ENCODE measurements at regions not wholly inside any gene's neighbourhood (a gene's known extent, or its start where the extent isn't known, plus 50 kb on each side); places are given as distances from the start of the nearest gene placed in this dataset.

GRCh38 chr3:105187344-105187743, 179.4 kb upstream of the ALCAM start:
- H3K9me3 ChIP-seq (ENCODE audit: control insufficient read depth, insufficient read depth, low read length) = no peaks in the 10 kb centered on the region
- no peak for ATAC-seq
- no peak overlapping the region for H3K4me3 Mint-ChIP-seq
- no peaks in the 10 kb centered on the region for H3K4me1 Mint-ChIP-seq
- H3K36me3 Mint-ChIP-seq = no peaks in the 10 kb centered on the region
- H3K27me3 Mint-ChIP-seq (ENCODE audit: low read depth in 2 of 2) = no peaks in the 10 kb centered on the region
- intact Hi-C loops (cut with micrococcal nuclease) = no loop called here
- no peak overlapping the region for H3K4me3 ChIP-seq (ENCODE audit: low read length)
- no peaks in the 10 kb centered on the region for H3K4me1 ChIP-seq (ENCODE audit: control insufficient read depth, insufficient read depth, low read length)
- TF ChIP-seq, protein P1, sequence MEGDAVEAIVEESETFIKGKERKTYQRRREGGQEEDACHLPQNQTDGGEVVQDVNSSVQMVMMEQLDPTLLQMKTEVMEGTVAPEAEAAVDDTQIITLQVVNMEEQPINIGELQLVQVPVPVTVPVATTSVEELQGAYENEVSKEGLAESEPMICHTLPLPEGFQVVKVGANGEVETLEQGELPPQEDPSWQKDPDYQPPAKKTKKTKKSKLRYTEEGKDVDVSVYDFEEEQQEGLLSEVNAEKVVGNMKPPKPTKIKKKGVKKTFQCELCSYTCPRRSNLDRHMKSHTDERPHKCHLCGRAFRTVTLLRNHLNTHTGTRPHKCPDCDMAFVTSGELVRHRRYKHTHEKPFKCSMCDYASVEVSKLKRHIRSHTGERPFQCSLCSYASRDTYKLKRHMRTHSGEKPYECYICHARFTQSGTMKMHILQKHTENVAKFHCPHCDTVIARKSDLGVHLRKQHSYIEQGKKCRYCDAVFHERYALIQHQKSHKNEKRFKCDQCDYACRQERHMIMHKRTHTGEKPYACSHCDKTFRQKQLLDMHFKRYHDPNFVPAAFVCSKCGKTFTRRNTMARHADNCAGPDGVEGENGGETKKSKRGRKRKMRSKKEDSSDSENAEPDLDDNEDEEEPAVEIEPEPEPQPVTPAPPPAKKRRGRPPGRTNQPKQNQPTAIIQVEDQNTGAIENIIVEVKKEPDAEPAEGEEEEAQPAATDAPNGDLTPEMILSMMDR (IDR thresholded peaks at IDR 0.05) = no peak
- H3K27ac ChIP-seq (ENCODE audit: low read length) = no peak overlapping the region
- no peak overlapping the region for H3K27ac Mint-ChIP-seq
- H3K9me3 Mint-ChIP-seq = no peaks in the 10 kb centered on the region
- H3K36me3 ChIP-seq (ENCODE audit: control insufficient read depth, insufficient read depth, low read length) = no peaks in the 10 kb centered on the region
- DNase-seq = no peak
- 80% methylated on average over 1 of the region's 1 CpG for WGBS (ENCODE audit: insufficient coverage)
- H3K27me3 ChIP-seq (ENCODE audit: control insufficient read depth, insufficient read depth, low read length) = no peaks in the 10 kb centered on the region

- Histone ChIP-seq H3K27me3 (ENCODE audit: control insufficient read depth, insufficient read depth, low read length) (no peaks in the 10 kb centered on the region), H3K9me3 (ENCODE audit: control insufficient read depth, insufficient read depth, low read length) (no peaks in the 10 kb centered on the region), H3K27ac (ENCODE audit: low read length) (no peak overlapping the region), H3K4me3 (ENCODE audit: low read length) (no peak overlapping the region), H3K4me1 (ENCODE audit: control insufficient read depth, insufficient read depth, low read length) (no peaks in the 10 kb centered on the region), H3K36me3 (ENCODE audit: control insufficient read depth, insufficient read depth, low read length) (no peaks in the 10 kb centered on the region)
- H3K4me3 Mint-ChIP-seq = no peak overlapping the region
- H3K27ac Mint-ChIP-seq = no peak overlapping the region
- TF ChIP-seq, protein P1 (IDR thresholded peaks at IDR 0.05) = no peak
- no peak for DNase-seq
- no peaks in the 10 kb centered on the region for H3K36me3 Mint-ChIP-seq
- no peaks in the 10 kb centered on the region for H3K27me3 Mint-ChIP-seq (ENCODE audit: low read depth in 2 of 2)
- H3K4me1 Mint-ChIP-seq = no peaks in the 10 kb centered on the region
- H3K9me3 Mint-ChIP-seq = peaks cover 7 to 8% of the 10 kb centered on the region in 2 donors
- no peak for ATAC-seq
- intact Hi-C loops (cut with micrococcal nuclease) = no loop called here
Observed at GRCh38 chr3:105195260-105195659, 171.4 kb upstream of the ALCAM start.

- no peaks in the 10 kb centered on the region for H3K36me3 Mint-ChIP-seq
- WGBS (ENCODE audit: insufficient coverage) = 67% methylated on average over 2 of the region's 2 CpGs
- no peak overlapping the region for H3K4me3 Mint-ChIP-seq
- peaks cover 10 to 12% of the 10 kb centered on the region in 2 donors for H3K9me3 Mint-ChIP-seq
- no peaks in the 10 kb centered on the region for H3K36me3 ChIP-seq (ENCODE audit: control insufficient read depth, insufficient read depth, low read length)
- no peaks in the 10 kb centered on the region for H3K4me1 Mint-ChIP-seq
- ATAC-seq (no peak), DNase-seq (no peak)
- no peak overlapping the region for H3K4me3 ChIP-seq (ENCODE audit: low read length)
- H3K27me3 Mint-ChIP-seq (ENCODE audit: low read depth in 2 of 2) = no peaks in the 10 kb centered on the region
- H3K27me3 ChIP-seq (ENCODE audit: control insufficient read depth, insufficient read depth, low read length) = no peaks in the 10 kb centered on the region
- TF ChIP-seq, protein P1 (IDR thresholded peaks at IDR 0.05) = no peak
- H3K4me1 ChIP-seq (ENCODE audit: control insufficient read depth, insufficient read depth, low read length) = no peaks in the 10 kb centered on the region
- intact Hi-C loops (cut with micrococcal nuclease) = no loop called here
- H3K27ac ChIP-seq (ENCODE audit: low read length) = no peak overlapping the region
- no peak overlapping the region for H3K27ac Mint-ChIP-seq
- H3K9me3 ChIP-seq (ENCODE audit: control insufficient read depth, insufficient read depth, low read length) = no peaks in the 10 kb centered on the region
Observed at GRCh38 chr3:105197863-105198262, 168.8 kb upstream of the ALCAM start.

DNA sequence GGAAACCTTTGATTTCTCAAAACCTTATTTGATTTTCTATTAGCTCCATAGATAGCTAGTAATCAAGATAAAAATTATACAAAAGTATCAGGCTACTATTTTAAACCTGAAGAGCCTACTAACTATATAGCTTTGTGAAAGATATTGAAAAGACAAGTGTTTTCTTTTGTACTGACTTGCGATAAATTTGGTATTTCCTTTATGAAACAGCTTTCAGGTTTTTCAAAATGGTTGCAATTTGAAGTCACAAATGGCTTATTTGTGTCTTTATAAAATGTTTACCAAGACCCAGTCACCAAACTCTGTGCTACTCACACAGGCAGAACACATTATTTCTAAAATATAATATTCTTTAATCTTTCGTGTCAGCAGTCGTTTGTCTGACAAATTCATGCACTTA, 167.5 kb upstream of the ALCAM start:
- H3K4me1 Mint-ChIP-seq = no peaks in the 10 kb centered on the region
- 94% methylated on average over 3 of the region's 3 CpGs for WGBS (ENCODE audit: insufficient coverage)

More for the DNA sequence above, 167.5 kb upstream of the ALCAM start:
- Histone ChIP-seq H3K4me1 (ENCODE audit: control insufficient read depth, insufficient read depth, low read length) (no peaks in the 10 kb centered on the region), H3K27me3 (ENCODE audit: control insufficient read depth, insufficient read depth, low read length) (no peaks in the 10 kb centered on the region), H3K9me3 (ENCODE audit: control insufficient read depth, insufficient read depth, low read length) (no peaks in the 10 kb centered on the region), H3K4me3 (ENCODE audit: low read length) (no peak overlapping the region), H3K36me3 (ENCODE audit: control insufficient read depth, insufficient read depth, low read length) (no peaks in the 10 kb centered on the region), H3K27ac (ENCODE audit: low read length) (no peak overlapping the region)
- Mint-ChIP-seq H3K27ac (no peak overlapping the region), H3K36me3 (no peaks in the 10 kb centered on the region), H3K4me3 (no peak overlapping the region), H3K27me3 (ENCODE audit: low read depth in 2 of 2) (no peaks in the 10 kb centered on the region), H3K9me3 (peaks cover 8 to 13% of the 10 kb centered on the region in 2 donors)
- DNase-seq (no peak), ATAC-seq (no peak)
- TF ChIP-seq, protein P1 (IDR thresholded peaks at IDR 0.05) = no peak
- intact Hi-C loops (cut with micrococcal nuclease) = no loop called here
